Psoas muscle (tissue), 7 donors: ENCODE measurements at regions not wholly inside any gene's neighbourhood (a gene's known extent, or its start where the extent isn't known, plus 50 kb on each side); places are given as distances from the start of the nearest gene placed in this dataset.
"Not testable (repeated sequence)": the region's sequence is repeated elsewhere in the genome, so short reads cannot be mapped to it uniquely, and the experiment has no call there.

Source experiments
- ATAC-seq, 4 donors: fragments of 200-7000 bp; cut with Tn5 transposase; one replicate each; pipeline ENCODE4 v1.9.1; 2020; ENCODE audit warnings: moderate library complexity in 3 of 4, mild to moderate bottlenecking in 2 of 4
- DNase-seq, 2 donors: peaks; one replicate each; pipeline ENCODE4 v3.0.0-alpha.2; 2020
- H3K27ac ChIP-seq: fragments of 200-600 bp; one replicate; pipeline ENCODE4 v1.8.0; 2022
- H3K27me3 ChIP-seq, 3 donors: fragments of 200-600 bp in 1 of 3; one replicate each; pipeline versions ENCODE4 v1.6.1 to v1.8.0; 2013 to 2022; ENCODE audit warnings: low read length in 2 of 3, mild to moderate bottlenecking in 2 of 3, moderate library complexity in 1 of 3; ENCODE audit not compliant: insufficient read depth in 3 of 3
- H3K36me3 ChIP-seq, 2 donors: fragments of 200-600 bp in 1 of 2; one replicate each; pipeline versions ENCODE4 v1.6.1 to v1.8.0; 2013 to 2022; ENCODE audit warnings: low read depth in 1 of 2, mild to moderate bottlenecking in 1 of 2, moderate library complexity in 1 of 2; ENCODE audit not compliant: insufficient read depth in 1 of 2
- H3K4me1 ChIP-seq: fragments of 200-600 bp; one replicate; pipeline ENCODE4 v1.8.0; 2022
- H3K4me3 ChIP-seq: fragments of 200-600 bp; one replicate; pipeline ENCODE4 v1.8.0; 2022; ENCODE audit warnings: mild to moderate bottlenecking
- H3K9me3 ChIP-seq: fragments of 200-600 bp; one replicate; pipeline ENCODE4 v1.8.0; 2022
- WGBS, 3 donors: extraction: QIAGEN DNeasy Blood & Tissue Kit; methylation state at CpG; one replicate each; pipeline versions ENCODE4 v1.1.6 to v1.1.7; 2013; 5-methylcytosine and 5-hydroxymethylcytosine counted together
- intact Hi-C, 2 donors: fragments of 100-400 bp; cut with DNase I; formaldehyde crosslinking; loops; one replicate each; pipeline versions ENCODE4 v1.11.0 to v1.14.2; 2022
- donor health status: healthy with polysubstance abuse.
- donor health status: DM: no; HTN: no; CAD: no; lungs with moderate emphysema.
- donor health status: Bipolar disorder and iron deficiency.
- donor health status: healthy.
- donor health status: DM: yes; HTN: yes; CAD: no.
- donor health status: DM: no; HTN: no; CAD: no.
- donor health status: DM: yes; HTN: yes; CAD: no.

GRCh38 chr12:9440428-9440827 lies 167.3 kb downstream of the KLRB1 start:
- ATAC-seq, H3K9me3 ChIP-seq, DNase-seq, H3K36me3 ChIP-seq, H3K27me3 ChIP-seq, H3K27ac ChIP-seq, H3K4me3 ChIP-seq, intact Hi-C loops, H3K4me1 ChIP-seq: not testable (repeated sequence)
- WGBS, 3 donors = 91 to 93% (median 93%) methylated on average over 3 of the region's 5 CpGs

DNA sequence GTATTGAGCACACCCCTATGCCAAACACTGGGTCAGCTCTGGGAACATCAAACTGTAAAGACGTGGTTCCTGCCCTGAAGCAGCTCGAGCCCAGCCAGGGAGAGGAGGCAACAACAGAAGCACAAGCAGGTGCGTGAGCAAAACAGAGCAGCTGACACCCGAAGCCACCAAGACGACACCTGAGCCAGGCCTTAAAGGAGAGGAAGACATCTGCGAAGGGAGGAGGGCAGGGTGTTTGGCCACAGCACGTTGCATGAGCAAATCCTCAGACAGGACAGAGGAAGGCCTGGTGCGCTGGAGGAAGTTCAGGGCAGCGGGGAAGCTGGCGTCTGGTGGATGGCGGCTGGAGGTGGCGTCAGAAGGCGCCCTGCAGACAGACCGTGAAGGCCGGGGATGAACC lies 172.0 kb downstream of the KLRB1 start:
- H3K27ac ChIP-seq, intact Hi-C loops, H3K36me3 ChIP-seq, DNase-seq, H3K4me1 ChIP-seq, H3K4me3 ChIP-seq, ATAC-seq, H3K9me3 ChIP-seq, H3K27me3 ChIP-seq: not testable (repeated sequence)
- WGBS, 3 donors = 82 to 92% (median 92%) methylated on average over 4 to 8 of the region's 15 CpGs

GRCh38 chr12:9430385-9430784 lies 177.3 kb downstream of the KLRB1 start:
- H3K27ac ChIP-seq, ATAC-seq, H3K36me3 ChIP-seq, intact Hi-C loops, H3K9me3 ChIP-seq, H3K4me1 ChIP-seq, DNase-seq, H3K27me3 ChIP-seq, H3K4me3 ChIP-seq: not testable (repeated sequence)
- WGBS, 3 donors = 86 to 96% (median 91%) methylated on average over 9 to 18 of the region's 19 CpGs

- H3K36me3 ChIP-seq, H3K9me3 ChIP-seq, H3K4me1 ChIP-seq, H3K4me3 ChIP-seq, DNase-seq, H3K27ac ChIP-seq, H3K27me3 ChIP-seq, ATAC-seq, intact Hi-C loops: not testable (repeated sequence)
- WGBS, 3 donors = 94 to 98% (median 95%) methylated on average over 10 to 11 of the region's 13 CpGs
Measured at GRCh38 chr12:9428856-9429255, 178.9 kb downstream of the KLRB1 start.

GRCh38 chr12:9425429-9425828 lies 182.3 kb downstream of the KLRB1 start:
- ATAC-seq, intact Hi-C loops: not testable (repeated sequence)
- WGBS, 3 donors = 94 to 98% (median 98%) methylated on average over 8 to 10 of the region's 13 CpGs

DNA sequence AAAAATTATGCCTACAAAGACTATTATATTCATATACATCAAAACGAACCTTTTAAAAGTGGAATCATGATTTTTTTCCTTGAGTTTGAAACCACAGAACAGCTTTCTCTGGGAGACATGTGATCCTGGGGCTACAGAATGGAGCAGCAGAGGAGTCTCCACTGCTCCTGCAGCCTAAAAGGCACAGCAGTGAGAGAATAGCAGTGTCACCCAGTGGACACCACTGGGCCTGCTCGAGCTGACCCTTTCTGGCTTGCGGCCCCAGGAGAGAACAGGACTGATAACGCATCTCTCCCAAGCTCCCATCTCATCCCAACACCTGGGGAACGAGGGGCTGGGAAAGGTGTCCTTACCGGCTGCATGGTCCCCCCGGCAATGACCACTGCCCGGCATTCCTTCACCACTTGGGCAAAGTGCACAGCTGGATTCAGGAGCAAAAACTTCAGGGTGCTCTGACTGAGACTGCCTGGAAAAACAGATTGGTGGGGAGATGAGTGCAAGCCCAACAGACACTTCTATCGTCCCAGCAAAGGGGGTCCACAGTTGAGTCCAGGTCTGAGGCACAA lies 183.5 kb downstream of the KLRB1 start:
- H3K9me3 ChIP-seq, ATAC-seq, H3K4me3 ChIP-seq, DNase-seq, H3K36me3 ChIP-seq, H3K27me3 ChIP-seq, H3K27ac ChIP-seq, intact Hi-C loops, H3K4me1 ChIP-seq: not testable (repeated sequence)
- 85 to 89% (median 87%) methylated on average over 9 of the region's 9 CpGs for WGBS, 3 donors

More at GRCh38 chr12:9425429-9425828, 182.3 kb downstream of the KLRB1 start:
- not testable (repeated sequence) for H3K36me3 ChIP-seq, H3K4me3 ChIP-seq, H3K27ac ChIP-seq, H3K4me1 ChIP-seq, DNase-seq, H3K9me3 ChIP-seq, H3K27me3 ChIP-seq

DNA sequence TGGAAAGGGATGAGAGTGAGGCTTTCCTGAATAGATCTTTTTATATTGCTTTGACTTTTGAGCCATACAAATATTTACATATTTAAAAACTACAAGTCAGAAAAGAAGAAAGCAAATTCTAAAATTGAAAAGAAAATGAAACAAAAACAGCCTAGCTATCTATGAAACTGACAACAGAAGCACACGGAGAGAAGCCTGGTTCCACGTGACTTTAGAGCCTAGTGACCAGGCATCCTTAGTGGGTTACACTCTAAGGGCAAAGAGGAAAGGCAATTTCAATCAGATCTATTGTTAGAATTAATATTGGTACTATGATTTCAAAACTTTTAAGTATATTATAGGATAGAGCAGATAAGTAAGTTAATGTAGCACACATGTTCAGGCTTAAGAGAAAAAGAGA lies 185.0 kb downstream of the KLRB1 start:
- H3K4me1 ChIP-seq, DNase-seq, H3K27ac ChIP-seq, H3K4me3 ChIP-seq, H3K36me3 ChIP-seq, H3K9me3 ChIP-seq, H3K27me3 ChIP-seq, ATAC-seq, intact Hi-C loops: not testable (repeated sequence)
- WGBS, 3 donors = no CpG with 5 or more reads among the region's 2 CpGs

GRCh38 chr12:9421520-9422086 lies 186.1 kb downstream of the KLRB1 start:
- H3K4me3 ChIP-seq, intact Hi-C loops, ATAC-seq, H3K27me3 ChIP-seq, H3K4me1 ChIP-seq, H3K36me3 ChIP-seq, DNase-seq, H3K27ac ChIP-seq, H3K9me3 ChIP-seq: not testable (repeated sequence)
- WGBS, 3 donors = 78 to 90% (median 88%) methylated on average over 7 to 13 of the region's 18 CpGs

- DNase-seq, H3K4me1 ChIP-seq, H3K27ac ChIP-seq, H3K4me3 ChIP-seq, ATAC-seq, H3K27me3 ChIP-seq, intact Hi-C loops, H3K36me3 ChIP-seq, H3K9me3 ChIP-seq: not testable (repeated sequence)
- WGBS, 3 donors = 87 to 91% (median 90%) methylated on average over 14 to 21 of the region's 21 CpGs
Measured at GRCh38 chr12:9420817-9421519, 186.7 kb downstream of the KLRB1 start.

- WGBS, 3 donors = 82 to 86% (median 84%) methylated on average over 9 to 10 of the region's 14 CpGs
- ATAC-seq = not testable (repeated sequence)
Measured at GRCh38 chr12:9418669-9419041, 189.1 kb downstream of the KLRB1 start.

GRCh38 chr12:9417947-9418668 lies 189.6 kb downstream of the KLRB1 start:
- H3K4me3 ChIP-seq, H3K9me3 ChIP-seq, DNase-seq, intact Hi-C loops, H3K36me3 ChIP-seq, H3K4me1 ChIP-seq, H3K27ac ChIP-seq, H3K27me3 ChIP-seq: not testable (repeated sequence)
- WGBS, 3 donors = 53 to 66% (median 57%) methylated on average over 8 to 12 of the region's 16 CpGs
- peak in 1 of 4 donors; percentile 17 for ATAC-seq

More at GRCh38 chr12:9418669-9419041, 189.1 kb downstream of the KLRB1 start:
- H3K4me1 ChIP-seq, H3K27me3 ChIP-seq, H3K9me3 ChIP-seq, H3K36me3 ChIP-seq, H3K27ac ChIP-seq, H3K4me3 ChIP-seq, intact Hi-C loops, DNase-seq: not testable (repeated sequence)
